Liver (tissue), 8 donors: ENCODE measurements at regions not wholly inside any gene's neighbourhood (a gene's known extent, or its start where the extent isn't known, plus 50 kb on each side); places are given as distances from the start of the nearest gene placed in this dataset.
"Not testable (repeated sequence)": the region's sequence is repeated elsewhere in the genome, so short reads cannot be mapped to it uniquely, and the experiment has no call there.

ENCODE experiments used
- DNase-seq: peaks from one replicate; pipeline ENCODE4 v3.0.0-alpha.2; 2017; ENCODE audit warnings: low spot score
- H3K27ac ChIP-seq, 2 donors: one replicate each; pipeline ENCODE4 v1.7.0; 2013; ENCODE audit warnings: inconsistent platforms in 2 of 2, low read length in 2 of 2, control low read depth in 1 of 2, low read depth in 1 of 2, mild to moderate bottlenecking in 1 of 2
- H3K27me3 ChIP-seq, 4 donors: one replicate each; pipeline versions ENCODE4 v1.6.1 to v1.7.0; 2013; ENCODE audit warnings: low read length in 3 of 4, inconsistent platforms in 1 of 4, mild to moderate bottlenecking in 1 of 4, moderate library complexity in 1 of 4; ENCODE audit not compliant: control insufficient read depth in 4 of 4, insufficient read depth in 4 of 4
- H3K36me3 ChIP-seq, 4 donors: one replicate each; pipeline versions ENCODE4 v1.6.1 to v1.7.0; 2013; ENCODE audit warnings: low read length in 3 of 4, mild to moderate bottlenecking in 3 of 4, low read depth in 1 of 4, moderate library complexity in 1 of 4; ENCODE audit not compliant: control insufficient read depth in 4 of 4, insufficient read depth in 3 of 4
- H3K4me1 ChIP-seq, 4 donors: one replicate each; pipeline versions ENCODE4 v1.6.1 to v1.7.0; 2013; ENCODE audit warnings: low read length in 3 of 4, mild to moderate bottlenecking in 3 of 4, moderate library complexity in 1 of 4; ENCODE audit not compliant: control insufficient read depth in 4 of 4, insufficient read depth in 4 of 4
- H3K4me3 ChIP-seq, 3 donors: one replicate each; pipeline versions ENCODE4 v1.6.1 to v1.7.0; 2013; ENCODE audit warnings: low read length in 3 of 3, control low read depth in 1 of 3, low read depth in 1 of 3, mild to moderate bottlenecking in 1 of 3
- H3K9ac ChIP-seq, 2 donors: one replicate each; pipeline ENCODE4 v1.7.0; 2013; ENCODE audit warnings: low read length in 2 of 2, mild to moderate bottlenecking in 2 of 2, moderate library complexity in 2 of 2, control low read depth in 1 of 2, low read depth in 1 of 2
- H3K9me3 ChIP-seq, 4 donors: one replicate each; pipeline versions ENCODE4 v1.6.1 to v1.7.0; 2013; ENCODE audit warnings: low read length in 3 of 4; ENCODE audit not compliant: control insufficient read depth in 4 of 4
- ATF3 ChIP-seq: IDR thresholded peaks from 2 replicates; pipeline ENCODE4 v1.6.1; 2016; ENCODE audit warnings: antibody characterized with exemption
- CTCF ChIP-seq: fragments of 150-350 bp; IDR thresholded peaks from 2 replicates; pipeline ENCODE4 v1.5.1; 2017; ENCODE audit warnings: improper control_type of control experiment, low read depth, low read length; ENCODE audit not compliant: missing input control
- EGR1 ChIP-seq, 2 donors: IDR thresholded peaks; 2 replicates each; pipeline ENCODE4 v1.6.1; 2016 to 2018; ENCODE audit warnings: antibody characterized with exemption in 2 of 2, low read depth in 2 of 2
- FOXA1 ChIP-seq: IDR thresholded peaks from 2 replicates; pipeline ENCODE4 v1.6.1; 2016; ENCODE audit warnings: antibody characterized with exemption
- FOXA2 ChIP-seq: IDR thresholded peaks from 2 replicates; pipeline ENCODE4 v1.6.1; 2016; ENCODE audit warnings: antibody characterized with exemption
- GABPA ChIP-seq, 2 donors: IDR thresholded peaks in 1 of 2; conservative IDR thresholded peaks in 1 of 2; 2 replicates each; pipeline ENCODE4 v1.6.1; 2016; ENCODE audit warnings: antibody characterized with exemption in 2 of 2, mild to moderate bottlenecking in 1 of 2, moderate library complexity in 1 of 2
- HNF4A ChIP-seq, 2 donors: conservative IDR thresholded peaks; 2 replicates each; pipeline ENCODE4 v1.6.1; 2016; ENCODE audit warnings: antibody characterized with exemption in 2 of 2, mild to moderate bottlenecking in 2 of 2
- HNF4G ChIP-seq: IDR thresholded peaks from 2 replicates; pipeline ENCODE4 v1.6.1; 2016; ENCODE audit warnings: antibody characterized with exemption
- JUND ChIP-seq, 2 donors: IDR thresholded peaks; 2 replicates each; pipeline ENCODE4 v1.6.1; 2016; ENCODE audit warnings: antibody characterized with exemption in 2 of 2
- MAX ChIP-seq: IDR thresholded peaks from 2 replicates; pipeline ENCODE4 v1.6.1; 2016; ENCODE audit warnings: antibody characterized with exemption
- NR2F2 ChIP-seq: IDR thresholded peaks from 2 replicates; pipeline ENCODE4 v1.6.1; 2016; ENCODE audit warnings: antibody characterized with exemption
- RAD21 ChIP-seq, 2 donors: IDR thresholded peaks; 2 replicates each; pipeline ENCODE4 v1.6.1; 2016; ENCODE audit warnings: antibody characterized with exemption in 2 of 2, mild to moderate bottlenecking in 2 of 2
- REST ChIP-seq: IDR thresholded peaks from 2 replicates; pipeline ENCODE4 v1.6.1; 2016; ENCODE audit warnings: antibody characterized with exemption, mild to moderate bottlenecking
- RXRA ChIP-seq, 2 donors: IDR thresholded peaks; 2 replicates each; pipeline ENCODE4 v1.6.1; 2017 to 2018; ENCODE audit warnings: antibody characterized with exemption in 2 of 2, mild to moderate bottlenecking in 1 of 2
- SP1 ChIP-seq: IDR thresholded peaks from 2 replicates; pipeline ENCODE4 v1.6.1; 2018; ENCODE audit warnings: antibody characterized with exemption, mild to moderate bottlenecking
- TAF1 ChIP-seq: conservative IDR thresholded peaks from 2 replicates; pipeline ENCODE4 v1.6.1; 2016; ENCODE audit warnings: antibody characterized with exemption, mild to moderate bottlenecking
- YY1 ChIP-seq: IDR thresholded peaks from 2 replicates; pipeline ENCODE4 v1.6.1; 2016; ENCODE audit warnings: antibody characterized with exemption, mild to moderate bottlenecking
- ZBTB33 ChIP-seq: IDR thresholded peaks from 2 replicates; pipeline ENCODE4 v1.6.1; 2016; ENCODE audit warnings: antibody characterized with exemption
- WGBS: extraction: QIAGEN DNeasy Blood & Tissue Kit; methylation state at CpG from one replicate; pipeline ENCODE4 v1.1.7; 2013; 5-methylcytosine and 5-hydroxymethylcytosine counted together
- donor health status: healthy.
- donor health status: healthy.
- donor health status: healthy.
- donor health status: healthy.
- donor health status: healthy.

- no peak for DNase-seq
- WGBS = 80% methylated on average over 1 of the region's 1 CpG
- Histone ChIP-seq H3K27ac (no peak overlapping the region), H3K9ac (no peak overlapping the region), H3K4me3 (no peak overlapping the region), H3K9me3 (peaks cover 0 to 8% (median 2%) of the 10 kb centered on the region in 4 donors), H3K27me3 (no peaks in the 10 kb centered on the region), H3K4me1 (no peaks in the 10 kb centered on the region), H3K36me3 (no peaks in the 10 kb centered on the region)
- TF ChIP-seq NR2F2 (no peak), HNF4A (conservative IDR thresholded peaks at IDR 0.05) (no peak), FOXA1 (no peak), ZBTB33 (no peak), TAF1 (no peak), FOXA2 (no peak), RXRA (IDR thresholded peaks at IDR 0.05) (no peak), REST (no peak), ATF3 (no peak), MAX (no peak), HNF4G (no peak), EGR1 (IDR thresholded peaks at IDR 0.05; ENCODE audit: low read depth in 2 of 2) (no peak), YY1 (no peak), GABPA (IDR thresholded peaks at IDR 0.05 in 1 of 2, conservative IDR thresholded peaks at IDR 0.05 in 1 of 2) (no peak), JUND (IDR thresholded peaks at IDR 0.05) (no peak), SP1 (no peak), RAD21 (IDR thresholded peaks at IDR 0.05) (no peak), CTCF (no peak)
Observed at GRCh38 chr9:7313389-7313788, 486.2 kb downstream of the DMAC1 start.

- H3K27me3 ChIP-seq, H3K9me3 ChIP-seq, DNase-seq, H3K9ac ChIP-seq, H3K4me1 ChIP-seq, H3K4me3 ChIP-seq, H3K36me3 ChIP-seq, H3K27ac ChIP-seq: not testable (repeated sequence)
- WGBS = 83% methylated on average over 7 of the region's 7 CpGs
Observed at GRCh38 chr9:7309051-7309450, 490.5 kb downstream of the DMAC1 start.
